ENCODE measurements at regions not wholly inside any gene's neighbourhood (a gene's known extent, or its start where the extent isn't known, plus 50 kb on each side); places are given as distances from the start of the nearest gene placed in this dataset.

GRCh38 chrY:12593532-12594216 lies 107.4 kb upstream of the USP9Y start:
- DNase-seq = no peak

- no peak for DNase-seq
Observed at GRCh38 chrY:12598783-12599182, 102.2 kb upstream of the USP9Y start.

GRCh38 chrY:12605426-12605825 lies 95.6 kb upstream of the USP9Y start:
- no peak for DNase-seq

- DNase-seq = no peak
Observed at GRCh38 chrY:12610861-12611260, 90.2 kb upstream of the USP9Y start.

GRCh38 chrY:12615733-12616446 lies 85.1 kb upstream of the USP9Y start:
- DNase-seq = no peak

GRCh38 chrY:12621454-12622081 lies 79.5 kb upstream of the USP9Y start:
- DNase-seq = no peak

- no peak for DNase-seq
Observed at GRCh38 chrY:12623204-12623603, 77.8 kb upstream of the USP9Y start.

GRCh38 chrY:12642986-12643385 lies 58.0 kb upstream of the USP9Y start:
- DNase-seq = no peak

GRCh38 chrY:12643693-12644348 lies 57.2 kb upstream of the USP9Y start:
- DNase-seq = no peak

GRCh38 chrY:12651095-12651494 lies 49.9 kb upstream of the USP9Y start:
- no peak for DNase-seq
